ENCODE measurements at regions not wholly inside any gene's neighbourhood (a gene's known extent, or its start where the extent isn't known, plus 50 kb on each side); places are given as distances from the start of the nearest gene placed in this dataset.

DNA sequence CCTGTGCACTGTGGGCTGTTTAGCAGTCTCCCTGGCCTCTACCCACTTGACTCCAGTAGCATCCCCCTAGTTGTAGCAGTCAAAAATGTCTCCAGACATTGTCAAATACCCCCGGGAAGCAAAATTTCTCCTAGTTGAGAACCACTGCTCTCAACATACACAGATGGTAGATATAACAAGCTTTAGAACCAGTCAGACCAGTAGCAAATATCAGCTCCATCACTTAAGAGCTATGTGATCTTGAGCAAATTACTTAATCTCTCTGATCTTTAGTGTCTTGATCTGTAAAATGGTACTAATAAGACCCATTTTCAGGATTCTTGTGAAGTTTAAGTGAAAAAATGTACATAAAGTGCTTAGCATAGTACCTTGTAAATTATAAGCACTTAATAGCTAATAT, 96.2 kb downstream of the DUSP6 start:
- no peak for DNase-seq (ENCODE audit: low read depth in 2 of 2)

DNA sequence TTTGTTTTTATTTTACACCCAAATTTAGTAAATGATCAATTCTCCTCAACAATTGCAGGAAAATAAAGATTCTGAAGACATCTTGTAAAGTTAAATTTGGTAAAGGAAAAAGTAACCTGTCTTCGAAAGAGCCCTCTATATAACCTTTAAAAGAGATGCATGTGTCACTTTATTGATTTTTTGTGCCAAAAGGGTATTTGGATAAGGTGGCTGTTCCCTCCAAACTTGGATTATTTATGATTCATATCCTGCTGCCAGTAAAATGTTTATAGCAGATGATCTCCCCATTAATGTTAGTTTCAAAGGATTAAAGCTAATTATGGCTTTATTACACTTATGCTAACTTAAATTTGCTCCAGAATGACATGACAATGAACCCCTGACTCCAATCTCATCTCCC, 98.8 kb downstream of the DUSP6 start:
- DNase-seq (ENCODE audit: low read depth in 2 of 2) = no peak

- DNase-seq (ENCODE audit: low read depth in 2 of 2) = no peak
These were observed 100.0 kb downstream of the DUSP6 start for GRCh38 chr12:89252284-89252683.

DNA sequence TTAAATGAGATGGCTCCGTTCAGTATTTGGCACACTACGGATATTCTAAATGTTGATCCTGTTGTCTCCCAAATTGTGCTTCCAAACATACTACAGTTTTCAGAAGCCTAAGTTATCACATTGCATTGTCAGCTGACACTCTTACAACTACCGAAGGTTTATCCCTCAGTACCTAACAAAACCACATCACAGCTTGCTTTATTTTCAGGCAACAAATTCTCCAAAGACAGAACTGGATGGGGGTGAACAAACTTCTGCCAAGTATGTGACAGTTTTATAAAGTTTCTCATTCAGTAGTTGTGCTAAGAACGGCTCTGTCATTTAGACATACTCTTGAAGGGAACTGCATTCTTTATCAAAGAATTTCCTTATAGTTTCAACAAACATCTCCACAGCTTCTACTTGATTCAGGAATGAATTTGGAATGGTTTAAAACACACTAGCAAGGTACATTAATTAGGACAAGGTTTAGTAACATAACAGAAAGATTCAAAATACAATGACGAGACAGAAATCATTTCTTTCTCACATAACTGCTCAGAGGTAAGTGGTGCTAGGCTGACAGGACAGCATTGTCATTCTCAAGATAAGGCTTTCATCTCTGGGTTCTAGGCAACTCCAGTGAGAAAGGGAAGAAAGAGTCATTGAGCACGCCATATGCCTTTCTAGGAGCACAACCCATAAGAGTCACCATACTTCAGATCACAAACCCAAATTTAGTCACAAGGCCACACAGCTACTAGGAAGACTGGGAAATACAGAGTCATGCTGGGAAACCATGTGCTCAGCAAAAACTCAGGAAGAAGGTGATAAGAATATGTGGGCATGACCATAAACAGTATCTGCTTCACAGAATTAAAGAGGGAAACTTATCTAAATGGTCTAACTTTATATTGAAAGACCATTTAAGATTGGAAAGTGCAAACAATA, 100.7 kb downstream of the DUSP6 start:
- DNase-seq (ENCODE audit: low read depth in 2 of 2) = no peak

- no peak for DNase-seq (ENCODE audit: low read depth in 2 of 2)
These were observed 101.7 kb downstream of the DUSP6 start for GRCh38 chr12:89250636-89251035.

GRCh38 chr12:89250213-89250612, 102.1 kb downstream of the DUSP6 start:
- peak in 1 of 2 donors; percentile 62 for DNase-seq (ENCODE audit: low read depth in 2 of 2)

DNA sequence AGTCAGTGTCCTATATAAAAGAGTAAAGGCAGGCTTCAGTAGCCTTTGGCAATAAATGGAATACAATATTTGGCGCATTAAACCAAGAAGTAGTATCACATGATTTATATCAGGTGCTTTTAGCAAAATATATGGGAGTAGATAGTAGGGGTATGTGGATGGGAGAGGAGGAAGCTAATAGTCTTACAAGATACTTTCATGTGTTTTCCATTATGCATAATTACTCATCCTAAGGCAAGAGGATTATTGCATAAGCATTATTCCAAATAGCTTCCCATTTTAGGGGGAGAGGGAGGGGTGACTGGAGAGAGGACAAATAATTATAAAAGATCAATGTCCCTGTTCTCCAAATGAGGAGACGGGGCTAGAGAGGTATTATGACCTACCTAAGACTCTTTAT, 104.3 kb downstream of the DUSP6 start:
- no peak for DNase-seq (ENCODE audit: low read depth in 2 of 2)

GRCh38 chr12:89247541-89247942, 104.8 kb downstream of the DUSP6 start:
- DNase-seq (ENCODE audit: low read depth in 2 of 2) = peak in 1 of 2 donors; percentile 22

DNA sequence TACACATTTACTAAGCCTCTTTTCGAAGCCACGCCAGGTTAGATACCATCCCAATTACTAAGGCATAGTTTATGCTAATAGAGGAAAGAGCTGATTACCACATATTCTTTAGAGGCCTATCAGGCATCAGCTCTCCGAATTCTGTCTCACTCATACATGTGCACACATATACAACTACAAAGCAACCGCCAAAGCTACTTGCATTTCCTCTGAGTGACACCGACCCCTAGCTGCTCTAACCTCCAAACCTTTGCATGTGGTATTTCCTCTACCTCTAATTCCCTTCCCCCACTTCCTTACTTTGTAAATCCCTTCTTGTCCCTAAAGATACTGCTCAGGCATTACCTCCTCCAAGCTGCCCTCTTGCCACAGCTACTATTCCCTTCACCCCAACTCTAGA, 107.2 kb downstream of the DUSP6 start:
- DNase-seq (ENCODE audit: low read depth in 2 of 2) = peak in 1 of 2 donors; percentile 52

- peak in 1 of 2 donors; percentile 83 for DNase-seq (ENCODE audit: low read depth in 2 of 2)
These were observed 107.8 kb downstream of the DUSP6 start for GRCh38 chr12:89244536-89244935.

DNA sequence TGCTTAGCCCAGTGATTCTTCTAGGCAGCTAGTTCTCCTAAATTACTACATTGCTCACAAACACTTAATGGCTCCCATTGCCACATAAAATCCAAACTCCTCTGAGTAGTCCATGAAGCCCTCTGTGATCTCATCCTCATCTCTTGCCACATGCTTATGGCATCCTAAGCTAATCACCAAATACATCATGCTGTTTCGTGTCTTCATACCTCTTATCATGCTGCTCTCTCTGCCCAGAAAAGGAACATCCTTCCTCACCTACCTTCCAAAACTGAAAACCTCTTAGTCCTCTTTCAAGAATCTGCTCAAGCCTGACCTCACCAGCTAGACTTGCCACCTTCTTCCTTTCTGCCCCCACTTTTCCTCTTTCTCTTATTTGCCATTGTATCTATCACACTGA, 108.5 kb downstream of the DUSP6 start:
- no peak for DNase-seq (ENCODE audit: low read depth in 2 of 2)

GRCh38 chr12:89239534-89239933, 112.8 kb downstream of the DUSP6 start:
- no peak for DNase-seq (ENCODE audit: low read depth in 2 of 2)

DNA sequence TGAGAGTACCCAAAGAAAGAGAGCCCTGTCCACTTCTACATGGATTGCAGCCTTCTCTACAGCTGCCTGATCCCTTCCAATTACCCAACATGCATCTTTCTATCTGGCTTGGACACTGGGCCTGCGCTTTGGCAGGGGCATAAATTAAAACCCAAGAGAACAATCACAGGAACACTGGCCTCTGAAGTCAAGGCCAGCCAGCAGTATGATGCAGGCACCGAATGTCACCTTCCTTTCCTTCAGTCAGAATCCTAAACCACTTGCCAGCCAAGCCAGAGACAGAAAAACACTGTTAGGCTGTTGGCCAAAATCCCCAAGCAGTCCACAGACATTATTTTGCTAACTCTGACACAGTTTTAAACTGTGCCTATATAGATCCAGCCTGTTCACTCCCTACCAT, 113.7 kb downstream of the DUSP6 start:
- peak; percentile 94 to 97 for DNase-seq (ENCODE audit: low read depth in 2 of 2)

- no peak for DNase-seq (ENCODE audit: low read depth in 2 of 2)
These were observed 114.5 kb downstream of the DUSP6 start for GRCh38 chr12:89237763-89238162.

GRCh38 chr12:89236748-89237383, 115.4 kb downstream of the DUSP6 start:
- DNase-seq (ENCODE audit: low read depth in 2 of 2) = peak in 1 of 2 donors; percentile 41

DNA sequence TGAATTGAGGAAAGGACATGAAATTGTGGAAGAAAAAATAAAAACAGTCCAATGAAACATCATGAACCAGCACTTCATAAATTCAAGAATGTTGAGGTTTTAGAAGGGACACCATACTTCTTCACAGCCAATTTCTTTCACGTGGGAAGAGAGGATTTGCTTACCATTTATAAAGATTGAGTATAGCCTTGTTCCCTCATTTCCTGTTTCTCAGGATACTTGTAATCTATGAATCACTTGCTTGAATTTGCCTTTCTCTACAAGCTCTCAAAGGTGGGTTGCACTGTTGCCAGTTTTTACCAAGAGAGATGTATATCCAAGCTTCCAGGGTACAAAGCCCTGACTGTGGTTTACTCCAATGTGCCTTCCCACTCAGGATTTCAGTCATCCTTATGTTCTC, 116.1 kb downstream of the DUSP6 start:
- DNase-seq (ENCODE audit: low read depth in 2 of 2) = peak in 1 of 2 donors; percentile 93

DNA sequence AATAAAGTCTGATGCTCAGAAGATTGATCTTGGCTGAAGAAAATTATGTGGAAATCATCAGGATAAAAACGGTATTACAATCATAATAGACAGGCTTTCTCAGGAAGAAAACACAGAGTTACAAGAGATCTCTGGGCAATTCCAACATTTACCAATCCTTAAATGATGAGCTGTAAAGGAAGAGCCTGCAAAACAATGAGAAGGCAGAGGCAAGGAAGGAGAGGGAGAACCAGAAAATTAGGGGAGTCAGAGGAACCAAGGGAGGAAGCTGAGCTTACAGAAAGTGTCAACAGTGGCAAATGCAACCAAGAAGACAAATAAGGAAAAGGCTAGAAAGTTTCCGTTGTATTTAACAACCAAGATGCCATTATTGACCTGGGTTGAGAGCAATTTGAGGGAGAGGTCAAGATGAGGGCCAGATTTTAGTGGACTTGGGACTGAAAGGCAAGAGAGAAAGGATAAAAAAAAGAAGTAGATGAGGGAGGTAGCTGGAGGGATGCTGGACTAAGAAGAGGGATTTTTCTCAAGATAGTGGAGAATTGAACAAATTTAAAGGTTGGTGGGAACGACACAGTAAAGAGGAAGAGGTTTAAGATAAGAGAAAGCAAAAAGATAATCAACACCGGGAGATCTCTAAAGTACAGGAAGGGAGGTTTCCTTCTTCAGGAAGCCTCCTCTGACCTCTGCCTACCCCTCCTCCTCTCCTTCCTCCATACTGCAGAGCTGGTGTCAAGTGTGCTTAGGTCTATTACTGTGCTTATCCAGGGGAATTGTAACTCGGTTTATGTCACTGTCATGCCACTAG, 116.9 kb downstream of the DUSP6 start:
- DNase-seq (ENCODE audit: low read depth in 2 of 2) = peak in 1 of 2 donors; percentile 69

GRCh38 chr12:89234324-89235114, 117.8 kb downstream of the DUSP6 start:
- DNase-seq (ENCODE audit: low read depth in 2 of 2) = no peak

GRCh38 chr12:89231686-89232085, 120.6 kb downstream of the DUSP6 start:
- peak in 1 of 2 donors; percentile 52 for DNase-seq (ENCODE audit: low read depth in 2 of 2)

DNA sequence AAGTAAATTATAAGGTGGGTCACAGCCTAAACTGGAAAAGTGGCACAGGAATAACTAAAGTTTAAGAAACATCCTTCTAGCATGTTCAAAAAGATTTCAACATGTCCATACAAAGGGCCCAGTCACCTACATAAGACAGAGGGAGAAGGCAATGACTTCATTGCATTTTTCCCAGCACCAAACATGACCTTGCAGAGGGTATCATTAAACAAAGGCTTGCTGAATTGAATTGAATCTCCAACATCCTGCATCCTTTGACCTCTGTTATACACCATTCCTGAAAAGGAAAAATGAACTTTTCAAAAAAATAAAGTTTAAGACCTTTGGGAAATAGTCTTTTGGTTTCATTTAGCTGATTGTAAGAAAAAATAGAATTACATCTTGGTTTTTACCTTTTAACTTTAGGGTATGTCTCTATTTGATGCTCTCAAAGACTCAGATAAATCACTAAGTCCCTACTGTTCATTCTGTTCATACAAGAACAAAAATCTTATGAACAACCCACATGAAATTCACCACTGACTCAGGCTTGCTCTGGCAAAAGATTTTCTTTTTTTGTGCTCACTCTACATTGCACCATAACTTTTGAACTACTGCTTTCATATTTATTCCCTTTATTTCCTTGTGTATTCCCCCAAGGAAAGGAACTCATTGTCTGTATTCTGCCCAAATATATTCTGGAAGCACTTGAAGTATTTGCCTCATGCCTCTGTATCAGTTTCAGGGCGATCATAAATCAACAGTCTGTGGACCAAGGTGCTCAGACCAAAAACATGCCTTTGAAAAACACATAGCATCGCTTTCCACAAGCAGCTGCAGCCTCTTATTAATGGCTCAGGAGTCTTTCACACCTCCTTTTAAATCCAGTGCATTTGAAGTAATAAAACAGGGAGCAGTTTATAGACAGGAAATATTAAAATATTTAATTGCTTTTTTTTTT, 121.7 kb downstream of the DUSP6 start:
- peak; percentile 70 to 77 for DNase-seq (ENCODE audit: low read depth in 2 of 2)
